GM21786 (cell line): ENCODE measurements at regions not wholly inside any gene's neighbourhood (a gene's known extent, or its start where the extent isn't known, plus 50 kb on each side); places are given as distances from the start of the nearest gene placed in this dataset.
"Not testable (repeated sequence)": the region's sequence is repeated elsewhere in the genome, so short reads cannot be mapped to it uniquely, and the experiment has no call there.

Experiments
- ATAC-seq: cut with Tn5 transposase; IDR thresholded peaks from one replicate; pipeline ENCODE4 v1.9.1; 2021; ENCODE audit not compliant: unreplicated experiment

GRCh38 chr2:75390169-75390568, 170.6 kb downstream of the EVA1A start:
- no peak for ATAC-seq

DNA sequence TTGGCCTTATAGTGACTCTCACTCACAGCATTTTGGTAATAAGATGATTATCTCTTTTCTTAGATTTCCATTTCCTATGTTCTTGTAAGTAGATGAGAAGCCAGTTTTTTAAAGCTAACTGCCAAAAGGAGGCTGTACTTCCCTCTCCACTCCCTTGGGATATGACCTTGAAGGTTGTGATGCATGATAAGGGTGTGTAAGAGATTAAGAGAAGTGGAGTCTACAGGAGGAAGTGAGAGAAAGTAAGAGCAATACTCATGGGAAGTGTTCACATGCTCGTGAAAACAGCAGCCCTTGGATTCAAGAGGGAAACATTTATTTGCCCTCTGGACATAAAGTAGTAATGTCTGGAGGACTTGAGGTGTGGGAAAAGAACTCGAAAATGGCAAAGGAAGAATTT, 171.5 kb downstream of the EVA1A start:
- ATAC-seq, result no peak

GRCh38 chr2:75381032-75381431, 179.7 kb downstream of the EVA1A start:
- no peak for ATAC-seq

- ATAC-seq, result no peak
These were observed 180.3 kb upstream of the TACR1 start for GRCh38 chr2:75379476-75380210.

DNA sequence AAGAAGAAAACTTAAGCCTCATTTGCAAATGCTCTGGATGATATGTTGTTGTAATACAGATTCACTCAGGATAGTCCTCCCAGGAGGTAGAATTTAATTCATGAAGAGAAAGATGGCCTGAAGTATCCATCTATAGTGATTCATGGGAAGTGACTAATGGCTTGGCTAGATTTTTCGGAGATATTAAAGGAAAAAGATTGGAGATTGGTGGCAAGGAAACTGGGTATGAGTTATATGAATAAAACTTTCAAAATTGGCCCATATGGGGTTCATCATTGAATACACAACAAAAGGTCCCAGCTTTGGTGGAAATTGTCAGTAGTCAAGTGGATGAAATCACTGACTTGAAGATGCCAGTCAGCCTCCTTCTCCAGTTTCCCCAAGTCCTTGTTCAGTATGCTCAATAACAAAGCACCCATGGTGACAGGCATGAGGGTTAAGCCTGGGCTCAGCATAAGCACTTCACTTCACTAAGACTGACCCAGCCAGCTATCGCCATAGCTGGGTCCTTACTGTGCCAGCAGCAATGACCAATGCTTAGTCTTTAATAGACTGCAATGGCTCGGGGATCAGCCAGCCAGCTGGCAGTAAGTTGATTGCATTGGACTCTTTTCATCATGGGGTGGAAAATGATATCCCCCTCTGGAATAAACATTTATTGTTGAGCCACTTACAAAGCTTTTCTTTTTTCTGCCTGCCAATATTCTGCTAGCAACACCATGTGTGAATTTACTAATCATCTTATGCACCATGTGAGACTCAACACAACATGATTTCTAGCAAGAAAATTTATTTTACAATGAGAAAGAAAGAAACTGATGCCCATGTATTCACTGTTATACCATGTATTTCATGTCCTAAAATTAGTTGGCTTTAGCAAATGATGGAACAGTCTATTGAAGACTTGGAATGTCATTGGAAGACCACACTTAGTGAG, 176.6 kb upstream of the TACR1 start:
- ATAC-seq, result no peak

DNA sequence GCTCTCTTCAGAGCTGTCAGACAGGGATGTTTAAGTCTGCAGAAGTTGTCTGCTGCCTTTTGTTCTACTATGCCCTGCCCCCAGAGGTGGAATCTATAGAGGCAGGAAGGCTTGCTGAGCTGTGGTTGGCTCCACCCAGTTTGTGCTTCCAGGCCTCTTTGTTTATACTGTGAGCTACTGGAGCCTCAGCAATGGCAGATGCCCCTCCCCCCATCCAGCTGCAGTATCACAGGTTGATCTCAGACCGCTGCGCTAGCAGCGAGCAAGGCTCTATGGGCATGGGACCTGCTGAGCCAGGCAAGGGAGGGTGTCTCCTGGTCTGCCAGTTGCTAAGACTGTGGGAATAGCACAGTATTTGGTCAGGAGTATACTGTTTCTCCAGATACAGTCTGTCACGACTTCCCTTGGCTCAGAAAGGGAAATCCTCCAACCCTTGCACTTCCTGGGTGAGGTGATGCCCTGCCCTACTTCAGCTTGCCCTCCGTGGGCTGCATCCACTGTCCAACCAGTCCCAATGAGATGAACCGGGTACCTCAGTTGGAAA, 175.2 kb upstream of the TACR1 start:
- not testable (repeated sequence) for ATAC-seq

DNA sequence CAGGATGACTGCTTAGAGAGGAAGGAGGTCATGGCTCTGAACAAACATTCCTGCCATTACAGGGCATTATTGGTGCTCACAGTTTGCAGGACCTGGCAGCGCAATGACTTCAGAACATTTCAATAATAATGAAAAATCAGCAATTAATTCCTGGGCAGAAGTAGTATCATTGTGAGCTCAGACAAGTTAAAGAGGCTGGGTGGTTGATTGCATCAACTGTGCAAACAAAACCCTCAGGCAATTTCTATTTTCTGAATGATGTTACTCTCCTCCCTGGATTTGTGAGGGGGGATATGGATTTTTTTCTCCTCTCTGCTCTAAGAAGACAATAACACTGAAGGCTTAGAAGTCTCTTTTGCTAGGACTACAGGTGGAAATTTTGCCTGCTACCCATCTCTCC, 168.1 kb upstream of the TACR1 start:
- ATAC-seq, result no peak

- no peak for ATAC-seq
These were observed 162.2 kb upstream of the TACR1 start for GRCh38 chr2:75361486-75361885.

GRCh38 chr2:75360945-75361344, 161.6 kb upstream of the TACR1 start:
- ATAC-seq, result no peak

GRCh38 chr2:75356865-75357264, 157.5 kb upstream of the TACR1 start:
- ATAC-seq, result no peak

- no peak for ATAC-seq
These were observed 153.8 kb upstream of the TACR1 start for GRCh38 chr2:75353131-75353530.

GRCh38 chr2:75348307-75348706, 149.0 kb upstream of the TACR1 start:
- no peak for ATAC-seq

DNA sequence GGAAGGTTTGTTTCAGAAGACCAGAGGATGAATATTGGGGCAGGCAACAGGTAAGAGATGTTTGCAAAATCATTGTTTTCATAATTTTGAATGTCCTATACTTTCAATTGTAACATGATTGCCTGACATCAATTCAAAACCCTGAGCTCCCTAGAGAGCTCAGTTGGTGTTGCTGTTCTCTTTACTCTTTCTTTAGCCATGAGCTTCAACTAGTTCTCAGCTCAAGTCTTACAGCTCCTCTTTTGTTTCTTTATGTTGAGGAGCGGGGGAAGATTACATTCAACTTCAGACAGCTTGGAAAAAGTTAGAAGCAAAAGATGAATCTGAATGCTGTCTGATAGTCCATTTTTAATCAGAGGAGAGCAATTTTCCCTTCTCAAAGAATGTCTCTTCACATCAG, 144.8 kb upstream of the TACR1 start:
- no peak for ATAC-seq

GRCh38 chr2:75342504-75343175, 143.3 kb upstream of the TACR1 start:
- ATAC-seq, result peak; percentile 69

- no peak for ATAC-seq
These were observed 141.2 kb upstream of the TACR1 start for GRCh38 chr2:75340560-75340959.

- ATAC-seq, result no peak
These were observed 139.1 kb upstream of the TACR1 start for GRCh38 chr2:75338461-75338860.

DNA sequence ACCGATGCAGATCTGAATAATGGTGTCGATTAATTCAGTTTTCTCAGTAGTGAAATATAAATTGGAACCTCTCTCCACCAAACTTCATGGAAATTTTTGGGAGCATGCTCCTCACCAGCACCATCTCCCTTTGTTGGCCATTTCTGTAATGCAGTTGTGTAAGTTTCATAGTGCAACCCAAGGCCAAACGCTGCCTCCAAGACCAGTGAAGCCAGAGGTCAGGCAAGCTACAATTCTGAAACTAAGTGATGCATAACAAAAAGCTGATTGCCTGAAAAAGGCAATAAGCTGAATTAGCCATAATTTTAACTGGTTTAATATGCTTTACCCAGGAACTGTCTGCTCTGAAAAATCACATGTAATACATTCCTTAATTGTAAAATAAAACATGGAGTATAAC, 138.3 kb upstream of the TACR1 start:
- ATAC-seq, result no peak

GRCh38 chr2:75337016-75337415, 137.7 kb upstream of the TACR1 start:
- no peak for ATAC-seq

DNA sequence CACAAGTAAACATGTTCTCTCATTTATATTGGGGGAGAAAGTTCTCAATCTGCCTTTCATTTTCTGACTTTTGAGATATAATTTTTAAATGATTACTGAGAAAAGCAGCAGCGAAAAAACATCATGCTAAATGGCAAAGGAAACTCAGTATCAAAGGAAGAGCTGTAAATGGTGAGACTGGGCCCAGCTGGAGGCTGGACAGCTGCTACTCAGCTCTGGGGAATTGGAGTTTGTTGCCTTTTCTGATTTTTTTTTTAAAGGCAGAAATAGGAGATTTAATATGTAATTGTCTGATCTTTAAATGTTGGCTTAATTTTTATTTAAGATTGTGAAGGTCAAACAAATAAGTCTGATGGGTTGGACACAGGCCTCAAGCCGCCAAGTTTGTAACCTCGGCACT, 137.1 kb upstream of the TACR1 start:
- no peak for ATAC-seq

DNA sequence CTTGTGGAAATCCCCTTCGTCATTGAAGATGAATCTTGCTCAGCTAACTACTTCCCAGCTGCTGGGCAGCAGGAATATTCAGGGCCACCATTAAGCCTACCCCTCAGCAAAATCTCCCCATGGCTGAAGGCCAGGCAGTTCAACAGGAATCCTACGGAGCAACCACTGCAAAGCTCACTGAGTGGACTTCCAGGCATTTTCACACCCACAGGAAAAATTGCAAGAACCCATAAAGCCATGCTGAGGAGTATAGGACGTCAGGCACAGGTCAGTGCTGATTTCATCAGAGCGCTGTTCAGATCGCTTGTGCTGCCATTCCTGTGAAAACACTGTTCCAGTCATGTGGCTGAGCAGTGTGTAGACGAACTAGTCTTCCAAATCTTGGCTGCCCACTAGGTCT, 134.8 kb upstream of the TACR1 start:
- ATAC-seq, result no peak

- ATAC-seq, result no peak
These were observed 134.3 kb upstream of the TACR1 start for GRCh38 chr2:75333646-75334045.
